HEK293 (cell line): ENCODE measurements at regions not wholly inside any gene's neighbourhood (a gene's known extent, or its start where the extent isn't known, plus 50 kb on each side); places are given as distances from the start of the nearest gene placed in this dataset.

Source experiments
- CTCF ChIA-PET: fragments of 350-600 bp; formaldehyde crosslinking; extraction: SDS; loops from one replicate; lab custom pipeline; 2021; ENCODE audit warnings: antibody characterized with exemption; lab: Yijun Ruan, JAX
- POLR2A ChIA-PET: fragments of 300-600 bp; formaldehyde crosslinking; extraction: SDS; loops from one replicate; lab custom pipeline; 2020; ENCODE audit warnings: antibody characterized with exemption, inconsistent platforms; lab: Yijun Ruan, JAX
- H3K27ac ChIP-seq: fragments of 200-500 bp; sonication (Bioruptor generic); 2 replicates; pipeline ENCODE4 v1.5.1; 2014; ENCODE audit warnings: low read depth, low read length, control low read depth, inconsistent platforms; ENCODE audit errors: extremely low read depth
- H3K36me3 ChIP-seq, 2 experiments: fragments of 200-500 bp in 1 of 2; sonication (Bioruptor generic) in 1 of 2; 1 replicate in 1 of 2; 2 replicates in 1 of 2; pipeline ENCODE4 v1.5.1; 2014 to 2017; ENCODE audit warnings: inconsistent platforms in 2 of 2, low read length in 2 of 2; ENCODE audit not compliant: control insufficient read depth in 2 of 2, insufficient read depth in 1 of 2
- H3K4me1 ChIP-seq: fragments of 200-500 bp; sonication (Bioruptor generic); 2 replicates; pipeline ENCODE4 v1.5.1; 2014; ENCODE audit warnings: mild to moderate bottlenecking, low read length, inconsistent platforms; ENCODE audit not compliant: control insufficient read depth, insufficient read depth
- H3K4me3 ChIP-seq: 2 replicates; pipeline ENCODE4 v1.5.1; 2011; ENCODE audit warnings: low read depth, mild to moderate bottlenecking, control low read depth, low read length, moderate library complexity
- H3K9me3 ChIP-seq: fragments of 200-500 bp; sonication (Bioruptor generic); 2 replicates; pipeline ENCODE4 v1.5.1; 2014; ENCODE audit warnings: low read depth, low read length, inconsistent platforms; ENCODE audit not compliant: control insufficient read depth, insufficient read depth
- ATF2 ChIP-seq: fragments of 450-650 bp; formaldehyde crosslinking; IDR thresholded peaks from 2 replicates; pipeline ENCODE4 v1.5.1; 2016; ENCODE audit warnings: missing biosample characterization, missing genetic modification characterization, low read depth
- BCL11B ChIP-seq: fragments of 450-650 bp; formaldehyde crosslinking; IDR thresholded peaks from 2 replicates; pipeline ENCODE4 v1.5.1; 2016; ENCODE audit warnings: low read depth, missing biosample characterization, missing genetic modification characterization
- KLF16 ChIP-seq: fragments of 450-650 bp; formaldehyde crosslinking; IDR thresholded peaks from 2 replicates; pipeline ENCODE4 v1.5.1; 2017; ENCODE audit warnings: missing biosample characterization, missing genetic modification characterization
- PRDM10 ChIP-seq: fragments of 450-650 bp; formaldehyde crosslinking; IDR thresholded peaks from 2 replicates; pipeline ENCODE4 v1.5.1; 2016; ENCODE audit warnings: missing biosample characterization, missing genetic modification characterization
- SP2 ChIP-seq: fragments of 450-650 bp; formaldehyde crosslinking; IDR thresholded peaks from 2 replicates; pipeline ENCODE4 v1.5.1; 2016; ENCODE audit warnings: missing biosample characterization, missing genetic modification characterization
- YY1 ChIP-seq: fragments of 450-650 bp; formaldehyde crosslinking; IDR thresholded peaks from 2 replicates; pipeline ENCODE4 v1.5.1; 2018; ENCODE audit warnings: missing biosample characterization, missing genetic modification characterization
- ZBTB49 ChIP-seq: fragments of 450-650 bp; formaldehyde crosslinking; IDR thresholded peaks from 2 replicates; pipeline ENCODE4 v1.5.1; 2016; ENCODE audit warnings: missing biosample characterization, missing genetic modification characterization, low read depth
- ZEB2 ChIP-seq: fragments of 450-650 bp; formaldehyde crosslinking; IDR thresholded peaks from 2 replicates; pipeline ENCODE4 v1.5.1; 2016; ENCODE audit warnings: missing biosample characterization, missing genetic modification characterization
- ZNF10 ChIP-seq: fragments of 450-650 bp; formaldehyde crosslinking; IDR thresholded peaks from 2 replicates; pipeline ENCODE4 v1.5.1; 2017; ENCODE audit warnings: missing biosample characterization, missing genetic modification characterization
- ZNF155 ChIP-seq: fragments of 450-650 bp; formaldehyde crosslinking; IDR thresholded peaks from 2 replicates; pipeline ENCODE4 v1.5.1; 2016; ENCODE audit warnings: missing biosample characterization, missing genetic modification characterization
- ZNF16 ChIP-seq: fragments of 450-650 bp; formaldehyde crosslinking; IDR thresholded peaks from 2 replicates; pipeline ENCODE4 v1.5.1; 2016; ENCODE audit warnings: low read depth, missing biosample characterization, missing genetic modification characterization
- ZNF175 ChIP-seq: fragments of 450-650 bp; formaldehyde crosslinking; IDR thresholded peaks from 2 replicates; pipeline ENCODE4 v1.5.1; 2016; ENCODE audit warnings: missing biosample characterization, missing genetic modification characterization
- ZNF184 ChIP-seq: fragments of 450-650 bp; IDR thresholded peaks from 2 replicates; pipeline ENCODE4 v1.5.1; 2018; ENCODE audit warnings: missing biosample characterization, mild to moderate bottlenecking, missing genetic modification characterization
- ZNF248 ChIP-seq: fragments of 450-650 bp; formaldehyde crosslinking; IDR thresholded peaks from 2 replicates; pipeline ENCODE4 v1.5.1; 2017; ENCODE audit warnings: missing biosample characterization, missing genetic modification characterization
- ZNF394 ChIP-seq: fragments of 450-650 bp; formaldehyde crosslinking; IDR thresholded peaks from 2 replicates; pipeline ENCODE4 v1.5.1; 2016; ENCODE audit warnings: missing biosample characterization, missing genetic modification characterization, mild to moderate bottlenecking, moderate library complexity, borderline replicate concordance
- ZNF433 ChIP-seq: fragments of 450-650 bp; formaldehyde crosslinking; IDR thresholded peaks from 2 replicates; pipeline ENCODE4 v1.5.1; 2016; ENCODE audit warnings: missing biosample characterization, missing genetic modification characterization, low read depth
- ZNF529 ChIP-seq: fragments of 450-650 bp; formaldehyde crosslinking; IDR thresholded peaks from 2 replicates; pipeline ENCODE4 v1.5.1; 2017; ENCODE audit warnings: missing genetic modification characterization, missing biosample characterization; ENCODE audit not compliant: insufficient replicate concordance
- ZNF626 ChIP-seq: fragments of 450-650 bp; sonication (Bioruptor Pico); formaldehyde crosslinking; IDR thresholded peaks from 2 replicates; pipeline ENCODE4 v1.5.1; 2018; ENCODE audit warnings: missing biosample characterization, missing genetic modification characterization, inconsistent platforms
- ZNF677 ChIP-seq: fragments of 450-650 bp; IDR thresholded peaks from 2 replicates; pipeline ENCODE4 v1.5.0; 2018; ENCODE audit warnings: missing biosample characterization, mild to moderate bottlenecking, missing genetic modification characterization, moderate library complexity
- ZNF692 ChIP-seq: fragments of 450-650 bp; formaldehyde crosslinking; IDR thresholded peaks from 2 replicates; pipeline ENCODE4 v1.5.1; 2016; ENCODE audit warnings: missing biosample characterization, missing genetic modification characterization
- ZNF701 ChIP-seq: fragments of 450-650 bp; formaldehyde crosslinking; IDR thresholded peaks from 2 replicates; pipeline ENCODE4 v1.5.1; 2016; ENCODE audit warnings: missing biosample characterization, missing genetic modification characterization
- ZNF837 ChIP-seq: fragments of 450-650 bp; formaldehyde crosslinking; IDR thresholded peaks from 2 replicates; pipeline ENCODE4 v1.5.1; 2016; ENCODE audit warnings: missing biosample characterization, missing genetic modification characterization
- ZXDB ChIP-seq: fragments of 450-650 bp; formaldehyde crosslinking; IDR thresholded peaks from 2 replicates; pipeline ENCODE4 v1.5.1; 2016; ENCODE audit warnings: missing biosample characterization, missing genetic modification characterization

GRCh38 chr5:24235946-24236345, 408.8 kb downstream of the CDH10 start (continued):
- TF ChIP-seq SP2, result no peak
- TF ChIP-seq ZNF155 (tag by site-specific recombination), result no peak
- TF ChIP-seq ZNF677 (tag by site-specific recombination), result no peak
- TF ChIP-seq ZNF433 (tag by site-specific recombination), result no peak

- no peaks in the 10 kb centered on the region for H3K9me3 ChIP-seq
- no peaks in the 10 kb centered on the region for H3K36me3 ChIP-seq
- no peak for TF ChIP-seq ZNF529 (tag by site-specific recombination)
- no peak for TF ChIP-seq ZNF394 (tag by site-specific recombination)
- TF ChIP-seq ZNF626 (tag by site-specific recombination), result no peak
- TF ChIP-seq ZXDB, result no peak
- no peak overlapping the region for H3K27ac ChIP-seq
- ChIA-PET POLR2A (no interaction called here), CTCF (no interaction called here)
- no peak overlapping the region for H3K4me3 ChIP-seq
- no peaks in the 10 kb centered on the region for H3K4me1 ChIP-seq
Measured at GRCh38 chr5:24245821-24246220, 399.0 kb downstream of the CDH10 start.

- no peaks in the 10 kb centered on the region for H3K36me3 ChIP-seq
- H3K27ac ChIP-seq, result no peak overlapping the region
- ChIA-PET POLR2A (no interaction called here), CTCF (interaction anchor here (1.0 kb wide), 1 partner anchor 286 kb away, joined by 4 read pairs; no protein-coding TSS in a partner anchor)
- no peaks in the 10 kb centered on the region for H3K4me1 ChIP-seq
- TF ChIP-seq ZNF701 (tag by site-specific recombination), result no peak
- TF ChIP-seq BCL11B (tag by site-specific recombination), result no peak
- no peak for TF ChIP-seq ZNF248 (tag by site-specific recombination)
- TF ChIP-seq ZNF16, result no peak
- TF ChIP-seq KLF16, result no peak
- no peak for TF ChIP-seq ZBTB49 (tag by site-specific recombination)
- TF ChIP-seq ATF2 (tag by site-specific recombination), result no peak
- no peak for TF ChIP-seq ZNF837 (tag by site-specific recombination)
- no peak for TF ChIP-seq ZNF184
- TF ChIP-seq ZNF175, result no peak
- no peak for TF ChIP-seq ZNF692 (tag by site-specific recombination)
- no peak for TF ChIP-seq PRDM10 (tag by site-specific recombination)
- no peak for TF ChIP-seq ZNF10 (tag by site-specific recombination)
- no peak for TF ChIP-seq ZEB2 (tag by site-specific recombination)
- TF ChIP-seq YY1 (tag by site-specific recombination), result no peak
- H3K9me3 ChIP-seq, result no peaks in the 10 kb centered on the region
- H3K4me3 ChIP-seq, result no peak overlapping the region
Measured at GRCh38 chr5:24264547-24264946, 380.2 kb downstream of the CDH10 start.
